Thoracic aorta (tissue), 2 donors: ENCODE measurements at regions not wholly inside any gene's neighbourhood (a gene's known extent, or its start where the extent isn't known, plus 50 kb on each side); places are given as distances from the start of the nearest gene placed in this dataset.

Experiments used
- ATAC-seq: fragments of 150-250 bp; one replicate; pipeline ENCODE4 v1.8.0; 2017; ENCODE audit warnings: low read depth; ENCODE audit not compliant: insufficient number of reproducible peaks, low FRiP score
- DNase-seq: peaks from one replicate; pipeline ENCODE4 v3.0.0-alpha.2; 2020; ENCODE audit warnings: low spot score
- H3K27ac ChIP-seq, 2 donors: fragments of 200-600 bp; sonication (generic); 1 replicate in 1 of 2; 2 replicates in 1 of 2; pipeline ENCODE4 v1.5.1; 2016; ENCODE audit warnings: mild to moderate bottlenecking in 2 of 2, moderate library complexity in 2 of 2
- H3K27me3 ChIP-seq: fragments of 200-600 bp; sonication (generic); replicated peaks from 2 replicates; pipeline ENCODE4 v1.6.0; 2016; ENCODE audit warnings: mild to moderate bottlenecking; ENCODE audit not compliant: insufficient read depth
- H3K36me3 ChIP-seq: fragments of 200-600 bp; sonication (generic); one replicate; pipeline ENCODE4 v1.5.1; 2016
- H3K4me1 ChIP-seq, 2 donors: fragments of 200-600 bp; sonication (generic); 1 replicate in 1 of 2; 2 replicates in 1 of 2; pipeline versions ENCODE4 v1.5.1 to v1.6.0; 2016; ENCODE audit warnings: low read depth in 2 of 2, mild to moderate bottlenecking in 1 of 2; ENCODE audit not compliant: control insufficient read depth in 1 of 2
- H3K4me3 ChIP-seq: fragments of 200-600 bp; sonication (generic); 2 replicates; pipeline ENCODE4 v1.5.1; 2016; ENCODE audit warnings: mild to moderate bottlenecking
- H3K9me3 ChIP-seq: fragments of 200-600 bp; sonication (generic); 2 replicates; pipeline ENCODE4 v1.5.1; 2016
- TF ChIP-seq, protein P1 (sequence below): fragments of 200-600 bp; sonication (generic); IDR thresholded peaks from one replicate; pipeline ENCODE4 v1.5.1; 2019; ENCODE audit warnings: antibody characterized with exemption

DNA sequence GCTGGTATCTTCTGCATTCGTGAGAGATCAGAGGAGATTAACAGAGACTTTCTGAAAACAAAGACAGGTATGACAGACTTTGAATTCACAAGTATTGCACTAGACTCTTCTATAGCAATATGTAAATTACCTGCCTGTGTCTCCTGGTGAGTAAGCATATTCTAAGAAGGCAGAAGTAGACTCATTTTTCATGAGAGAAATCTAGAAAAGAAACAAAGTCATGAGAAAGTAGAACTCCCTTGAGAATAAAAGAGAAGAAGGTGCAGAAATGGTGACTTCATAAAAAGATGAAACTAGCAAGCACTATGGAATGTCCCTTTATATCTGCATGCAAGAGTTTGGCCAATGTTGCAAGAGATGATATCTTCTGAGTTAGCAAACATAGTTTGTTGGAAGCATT lies 419.8 kb downstream of the DMRT2 start:
- H3K4me1 ChIP-seq, result no peaks in the 10 kb centered on the region
- H3K36me3 ChIP-seq, result no peaks in the 10 kb centered on the region
- no peaks in the 10 kb centered on the region for H3K27me3 ChIP-seq
- TF ChIP-seq, protein P1, sequence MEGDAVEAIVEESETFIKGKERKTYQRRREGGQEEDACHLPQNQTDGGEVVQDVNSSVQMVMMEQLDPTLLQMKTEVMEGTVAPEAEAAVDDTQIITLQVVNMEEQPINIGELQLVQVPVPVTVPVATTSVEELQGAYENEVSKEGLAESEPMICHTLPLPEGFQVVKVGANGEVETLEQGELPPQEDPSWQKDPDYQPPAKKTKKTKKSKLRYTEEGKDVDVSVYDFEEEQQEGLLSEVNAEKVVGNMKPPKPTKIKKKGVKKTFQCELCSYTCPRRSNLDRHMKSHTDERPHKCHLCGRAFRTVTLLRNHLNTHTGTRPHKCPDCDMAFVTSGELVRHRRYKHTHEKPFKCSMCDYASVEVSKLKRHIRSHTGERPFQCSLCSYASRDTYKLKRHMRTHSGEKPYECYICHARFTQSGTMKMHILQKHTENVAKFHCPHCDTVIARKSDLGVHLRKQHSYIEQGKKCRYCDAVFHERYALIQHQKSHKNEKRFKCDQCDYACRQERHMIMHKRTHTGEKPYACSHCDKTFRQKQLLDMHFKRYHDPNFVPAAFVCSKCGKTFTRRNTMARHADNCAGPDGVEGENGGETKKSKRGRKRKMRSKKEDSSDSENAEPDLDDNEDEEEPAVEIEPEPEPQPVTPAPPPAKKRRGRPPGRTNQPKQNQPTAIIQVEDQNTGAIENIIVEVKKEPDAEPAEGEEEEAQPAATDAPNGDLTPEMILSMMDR, result no peak
- DNase-seq (no peak), ATAC-seq (no peak)
- H3K27ac ChIP-seq, result no peak overlapping the region
- H3K4me3 ChIP-seq, result no peak overlapping the region
- no peaks in the 10 kb centered on the region for H3K9me3 ChIP-seq

DNA sequence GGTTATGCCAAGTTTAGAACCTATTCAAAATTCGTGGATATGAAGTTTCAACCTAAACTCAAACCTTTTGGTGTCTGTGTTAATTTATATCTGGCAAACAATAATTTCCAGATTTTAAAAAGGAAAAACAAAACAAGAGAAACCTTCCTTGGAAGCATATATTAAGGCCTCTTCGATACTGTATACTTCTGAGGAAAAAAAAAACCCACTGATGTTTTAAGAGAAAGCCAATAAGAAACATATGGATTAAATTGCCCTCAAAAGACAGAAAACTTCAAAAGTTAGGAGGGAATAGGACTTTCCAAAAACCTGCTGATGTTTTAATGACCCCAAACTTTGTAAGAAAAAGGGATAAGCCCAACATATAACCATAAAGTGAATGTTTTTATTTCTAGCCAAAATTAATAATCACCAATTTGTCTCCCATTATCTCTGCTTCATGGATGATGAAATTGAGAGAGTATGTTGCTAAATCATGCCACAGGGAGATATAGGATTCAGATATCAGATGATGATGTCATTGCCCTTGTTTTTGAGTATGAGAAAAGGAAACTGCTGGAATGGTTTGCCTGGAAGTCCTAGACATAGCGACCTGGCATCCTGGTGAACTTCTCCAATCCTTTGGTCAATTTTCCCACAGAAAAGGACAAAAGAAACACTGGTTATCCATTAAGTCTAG lies 423.9 kb downstream of the DMRT2 start:
- Histone ChIP-seq H3K4me1 (no peaks in the 10 kb centered on the region), H3K9me3 (no peaks in the 10 kb centered on the region), H3K36me3 (no peaks in the 10 kb centered on the region), H3K27ac (no peak overlapping the region), H3K4me3 (no peak overlapping the region), H3K27me3 (no peaks in the 10 kb centered on the region)
- DNase-seq (no peak), ATAC-seq (no peak)
- TF ChIP-seq, protein P1, result no peak

DNA sequence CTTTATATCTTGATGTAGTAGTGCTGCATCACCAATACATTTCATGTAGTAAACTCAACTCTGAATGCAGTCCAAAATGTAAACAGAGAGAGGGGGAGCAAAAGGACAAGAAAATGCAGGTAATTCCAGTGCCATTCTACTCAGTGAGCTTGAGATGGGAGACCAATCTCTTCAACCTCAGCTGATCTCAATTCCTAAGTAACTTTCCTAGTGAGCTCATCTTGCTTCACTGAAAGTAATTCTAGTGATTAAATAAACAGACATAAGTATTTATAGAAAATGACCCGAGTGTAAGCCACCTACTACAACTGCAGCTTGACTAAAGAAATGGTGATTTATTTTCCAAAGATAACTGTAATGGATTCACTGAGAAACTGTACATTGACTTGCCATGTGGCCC lies 424.5 kb downstream of the DMRT2 start:
- no peaks in the 10 kb centered on the region for H3K9me3 ChIP-seq
- DNase-seq (no peak), ATAC-seq (no peak)
- H3K4me1 ChIP-seq, result no peaks in the 10 kb centered on the region
- no peaks in the 10 kb centered on the region for H3K27me3 ChIP-seq
- TF ChIP-seq, protein P1, result no peak
- H3K27ac ChIP-seq, result no peak overlapping the region
- H3K4me3 ChIP-seq, result no peak overlapping the region
- no peaks in the 10 kb centered on the region for H3K36me3 ChIP-seq

DNA sequence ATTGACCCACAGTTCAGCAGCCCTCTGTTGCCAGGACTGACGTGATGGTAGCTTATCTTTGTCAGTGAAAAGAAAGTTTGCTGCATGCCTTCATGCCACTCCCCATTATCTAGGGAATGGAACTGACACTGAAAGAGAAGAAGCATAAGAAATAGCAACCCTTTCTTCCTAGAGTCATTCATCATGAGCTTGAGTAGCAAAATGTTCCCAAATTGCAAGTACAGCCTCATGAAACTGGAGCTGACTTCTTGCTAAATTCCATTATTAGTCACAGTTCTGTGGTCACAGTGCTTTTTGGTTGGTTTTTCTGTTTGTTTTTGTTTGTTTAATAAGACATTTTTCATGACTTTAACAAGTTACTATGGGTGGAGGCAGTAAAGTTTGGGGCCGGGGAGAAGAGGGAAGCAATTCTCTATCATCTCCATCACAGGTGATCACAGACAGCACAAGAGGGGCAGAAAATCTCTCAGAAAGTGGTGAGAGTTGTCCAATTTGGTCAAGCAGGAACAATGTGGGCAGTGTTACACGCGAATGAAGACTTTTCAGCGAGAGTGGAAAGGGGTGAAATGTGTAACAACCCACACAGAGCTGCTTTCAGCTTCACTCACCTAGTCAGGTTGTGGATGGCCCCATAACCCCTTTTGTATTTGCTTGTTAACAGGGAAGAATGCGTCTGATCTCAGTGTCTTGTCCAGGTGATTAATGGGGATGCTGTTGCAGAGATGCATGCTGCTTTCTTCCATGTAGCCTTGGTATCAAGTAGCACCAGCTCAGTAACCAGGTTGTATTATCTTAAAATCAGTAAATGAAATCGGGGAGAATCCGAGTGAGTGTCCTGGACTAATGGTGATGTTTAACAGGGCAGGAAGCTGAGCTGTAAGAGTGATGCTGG lies 440.4 kb downstream of the DMRT2 start:
- Histone ChIP-seq H3K4me1 (no peaks in the 10 kb centered on the region), H3K27me3 (no peaks in the 10 kb centered on the region), H3K27ac (no peak overlapping the region), H3K4me3 (no peak overlapping the region), H3K36me3 (no peaks in the 10 kb centered on the region), H3K9me3 (no peaks in the 10 kb centered on the region)
- no peak for DNase-seq
- no peak for ATAC-seq
- TF ChIP-seq, protein P1, result no peak

DNA sequence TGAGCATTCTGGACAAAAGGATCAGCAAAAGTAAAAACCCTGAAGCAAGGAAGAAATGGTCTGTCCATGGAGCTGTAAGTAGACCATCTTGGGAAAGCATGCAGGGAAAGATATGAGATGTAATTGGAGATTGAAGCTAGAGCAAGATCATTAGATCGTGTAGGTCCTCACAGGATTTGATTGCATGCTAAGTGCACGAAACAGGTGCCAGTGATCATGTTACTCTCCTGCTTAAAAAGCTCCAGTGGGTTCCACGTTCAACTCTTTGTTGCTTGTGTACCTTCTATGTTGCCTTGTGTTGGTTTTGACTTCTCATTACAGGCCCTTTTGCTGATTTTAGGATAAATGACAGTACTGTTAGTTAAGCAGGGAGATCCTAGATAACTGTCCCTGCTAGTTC lies 442.0 kb downstream of the DMRT2 start:
- no peaks in the 10 kb centered on the region for H3K27me3 ChIP-seq
- H3K4me3 ChIP-seq, result no peak overlapping the region
- ATAC-seq, result no peak
- H3K36me3 ChIP-seq, result no peaks in the 10 kb centered on the region
- H3K9me3 ChIP-seq, result no peaks in the 10 kb centered on the region
- TF ChIP-seq, protein P1, result no peak
- H3K27ac ChIP-seq, result no peak overlapping the region
- H3K4me1 ChIP-seq, result no peaks in the 10 kb centered on the region
- no peak for DNase-seq
